ENCODE measurements at regions not wholly inside any gene's neighbourhood (a gene's known extent, or its start where the extent isn't known, plus 50 kb on each side); places are given as distances from the start of the nearest gene placed in this dataset.

GRCh38 chr4:14359991-14360390, 642.3 kb upstream of the CPEB2 start:
- H3K4me1 Mint-ChIP-seq: peaks cover 0 to 5% of the 10 kb centered on the region in 2 donors
- no peaks in the 10 kb centered on the region for H3K36me3 Mint-ChIP-seq
- DNase-seq (no peak), ATAC-seq (replicated peaks) (no peak)
- no peak overlapping the region for H3K27ac Mint-ChIP-seq
- no peak overlapping the region for H3K4me3 Mint-ChIP-seq
- H3K9me3 Mint-ChIP-seq: peaks cover 0 to 3% of the 10 kb centered on the region in 2 donors
- H3K27me3 Mint-ChIP-seq: no peaks in the 10 kb centered on the region

- Mint-ChIP-seq H3K27ac (no peak overlapping the region), H3K4me1 (peaks cover 2 to 14% of the 10 kb centered on the region in 2 donors), H3K9me3 (peaks cover 0 to 3% of the 10 kb centered on the region in 2 donors), H3K4me3 (no peak overlapping the region), H3K27me3 (no peaks in the 10 kb centered on the region), H3K36me3 (no peaks in the 10 kb centered on the region)
- DNase-seq: no peak
- ATAC-seq (replicated peaks): no peak
Observed at GRCh38 chr4:14361084-14361483, 641.2 kb upstream of the CPEB2 start.

GRCh38 chr4:14362385-14362784, 639.9 kb upstream of the CPEB2 start:
- Mint-ChIP-seq H3K27ac (no peak overlapping the region), H3K4me3 (no peak overlapping the region), H3K4me1 (peaks cover 5 to 17% of the 10 kb centered on the region in 2 donors), H3K9me3 (no peaks in the 10 kb centered on the region), H3K36me3 (no peaks in the 10 kb centered on the region), H3K27me3 (no peaks in the 10 kb centered on the region)
- DNase-seq (no peak), ATAC-seq (replicated peaks) (no peak)

- H3K27me3 Mint-ChIP-seq: no peaks in the 10 kb centered on the region
- DNase-seq: peak; percentile 16
- ATAC-seq (replicated peaks): peak; percentile 91 to 97
- H3K36me3 Mint-ChIP-seq: no peaks in the 10 kb centered on the region
- no peak overlapping the region for H3K27ac Mint-ChIP-seq
- H3K9me3 Mint-ChIP-seq: no peaks in the 10 kb centered on the region
- peaks cover 5 to 22% of the 10 kb centered on the region in 2 donors for H3K4me1 Mint-ChIP-seq
- H3K4me3 Mint-ChIP-seq: no peak overlapping the region
Observed at GRCh38 chr4:14364953-14365536, 637.2 kb upstream of the CPEB2 start.

- Mint-ChIP-seq H3K27ac (no peak overlapping the region), H3K36me3 (no peaks in the 10 kb centered on the region), H3K9me3 (peaks cover 0 to 3% of the 10 kb centered on the region in 2 donors), H3K4me3 (no peak overlapping the region), H3K4me1 (peaks cover 5 to 22% of the 10 kb centered on the region in 2 donors), H3K27me3 (no peaks in the 10 kb centered on the region)
- no peak for ATAC-seq (replicated peaks)
- DNase-seq: no peak
Observed at GRCh38 chr4:14368391-14368790, 633.9 kb upstream of the CPEB2 start.

GRCh38 chr4:14371131-14371530, 631.1 kb upstream of the CPEB2 start:
- DNase-seq (no peak), ATAC-seq (replicated peaks) (no peak)
- H3K4me1 Mint-ChIP-seq: peaks cover 2 to 8% of the 10 kb centered on the region in 2 donors
- H3K27me3 Mint-ChIP-seq: no peaks in the 10 kb centered on the region
- H3K4me3 Mint-ChIP-seq: no peak overlapping the region
- no peak overlapping the region for H3K27ac Mint-ChIP-seq
- peaks cover 0 to 3% of the 10 kb centered on the region in 2 donors for H3K9me3 Mint-ChIP-seq
- no peaks in the 10 kb centered on the region for H3K36me3 Mint-ChIP-seq

GRCh38 chr4:14375816-14376215, 626.5 kb upstream of the CPEB2 start:
- Mint-ChIP-seq H3K27me3 (no peaks in the 10 kb centered on the region), H3K36me3 (no peaks in the 10 kb centered on the region), H3K4me1 (no peaks in the 10 kb centered on the region), H3K4me3 (no peak overlapping the region), H3K9me3 (peaks cover 0 to 3% of the 10 kb centered on the region in 2 donors), H3K27ac (no peak overlapping the region)
- DNase-seq (no peak), ATAC-seq (replicated peaks) (no peak)

GRCh38 chr4:14379183-14379582, 623.1 kb upstream of the CPEB2 start:
- no peak overlapping the region for H3K27ac Mint-ChIP-seq
- DNase-seq (no peak), ATAC-seq (replicated peaks) (no peak)
- peaks cover 3 to 10% of the 10 kb centered on the region in 2 donors for H3K4me1 Mint-ChIP-seq
- H3K27me3 Mint-ChIP-seq: no peaks in the 10 kb centered on the region
- H3K4me3 Mint-ChIP-seq: no peak overlapping the region
- H3K36me3 Mint-ChIP-seq: no peaks in the 10 kb centered on the region
- H3K9me3 Mint-ChIP-seq: no peaks in the 10 kb centered on the region

- H3K9me3 Mint-ChIP-seq: no peaks in the 10 kb centered on the region
- H3K36me3 Mint-ChIP-seq: no peaks in the 10 kb centered on the region
- H3K27ac Mint-ChIP-seq: no peak overlapping the region
- peak; percentile 91 to 97 for ATAC-seq (replicated peaks)
- H3K4me1 Mint-ChIP-seq: peaks cover 3 to 10% of the 10 kb centered on the region in 2 donors
- H3K4me3 Mint-ChIP-seq: no peak overlapping the region
- peaks cover 0 to 8% of the 10 kb centered on the region in 2 donors for H3K27me3 Mint-ChIP-seq
- no peak for DNase-seq
Observed at GRCh38 chr4:14383652-14384051, 618.6 kb upstream of the CPEB2 start.

GRCh38 chr4:14384824-14385223, 617.5 kb upstream of the CPEB2 start:
- Mint-ChIP-seq H3K4me3 (no peak overlapping the region), H3K9me3 (no peaks in the 10 kb centered on the region), H3K27ac (no peak overlapping the region), H3K4me1 (peaks cover 3 to 10% of the 10 kb centered on the region in 2 donors), H3K27me3 (peaks cover 0 to 8% of the 10 kb centered on the region in 2 donors), H3K36me3 (no peaks in the 10 kb centered on the region)
- ATAC-seq (replicated peaks): no peak
- no peak for DNase-seq

- peaks cover 3 to 10% of the 10 kb centered on the region in 2 donors for H3K4me1 Mint-ChIP-seq
- ATAC-seq (replicated peaks) (no peak), DNase-seq (no peak)
- no peak overlapping the region for H3K4me3 Mint-ChIP-seq
- no peak overlapping the region for H3K27ac Mint-ChIP-seq
- no peaks in the 10 kb centered on the region for H3K9me3 Mint-ChIP-seq
- H3K27me3 Mint-ChIP-seq: peaks cover 0 to 8% of the 10 kb centered on the region in 2 donors
- no peaks in the 10 kb centered on the region for H3K36me3 Mint-ChIP-seq
Observed at GRCh38 chr4:14386196-14386595, 616.1 kb upstream of the CPEB2 start.

GRCh38 chr4:14387647-14388046, 614.6 kb upstream of the CPEB2 start:
- Mint-ChIP-seq H3K4me3 (no peak overlapping the region), H3K27ac (no peak overlapping the region), H3K4me1 (peaks cover 3 to 10% of the 10 kb centered on the region in 2 donors), H3K27me3 (peaks cover 0 to 8% of the 10 kb centered on the region in 2 donors), H3K36me3 (no peaks in the 10 kb centered on the region), H3K9me3 (no peaks in the 10 kb centered on the region)
- no peak for ATAC-seq (replicated peaks)
- no peak for DNase-seq

- H3K9me3 Mint-ChIP-seq: no peaks in the 10 kb centered on the region
- H3K36me3 Mint-ChIP-seq: no peaks in the 10 kb centered on the region
- H3K4me1 Mint-ChIP-seq: no peaks in the 10 kb centered on the region
- H3K4me3 Mint-ChIP-seq: no peak overlapping the region
- DNase-seq: no peak
- no peak overlapping the region for H3K27ac Mint-ChIP-seq
- peaks cover 0 to 6% of the 10 kb centered on the region in 2 donors for H3K27me3 Mint-ChIP-seq
- no peak for ATAC-seq (replicated peaks)
Observed at GRCh38 chr4:14392378-14392777, 609.9 kb upstream of the CPEB2 start.

GRCh38 chr4:14396183-14396582, 606.1 kb upstream of the CPEB2 start:
- Mint-ChIP-seq H3K36me3 (no peaks in the 10 kb centered on the region), H3K4me1 (no peaks in the 10 kb centered on the region), H3K9me3 (peaks cover 3 to 6% of the 10 kb centered on the region in 2 donors), H3K27me3 (no peaks in the 10 kb centered on the region), H3K27ac (no peak overlapping the region), H3K4me3 (no peak overlapping the region)
- ATAC-seq (replicated peaks): no peak
- DNase-seq: no peak

GRCh38 chr4:14399848-14400247, 602.4 kb upstream of the CPEB2 start:
- DNase-seq: no peak
- H3K27ac Mint-ChIP-seq: peak overlapping the region; percentile 0
- H3K36me3 Mint-ChIP-seq: peaks cover 3 to 4% of the 10 kb centered on the region in 2 donors
- no peaks in the 10 kb centered on the region for H3K4me1 Mint-ChIP-seq
- no peaks in the 10 kb centered on the region for H3K27me3 Mint-ChIP-seq
- peak; percentile 78 to 84 for ATAC-seq (replicated peaks)
- no peak overlapping the region for H3K4me3 Mint-ChIP-seq
- H3K9me3 Mint-ChIP-seq: peaks cover 18 to 28% of the 10 kb centered on the region in 2 donors

All from stimulated activated naive B cell treated with anti-CD40 and anti-IgM and Interleukin-4, amounts not matched to agents 10 μg/mL and 1 μg/mL and 100 μg/mL, for 72 hours (primary cell).